Chondrocyte (in vitro differentiated cells): ENCODE measurements at regions not wholly inside any gene's neighbourhood (a gene's known extent, or its start where the extent isn't known, plus 50 kb on each side); places are given as distances from the start of the nearest gene placed in this dataset.

ENCODE experiments used
- DNase-seq: peaks from one replicate; pipeline ENCODE4 v3.0.0; 2021; ENCODE audit warnings: mixed read lengths, low spot score
- H3K27ac Mint-ChIP-seq: one replicate; pipeline ENCODE4 v1.8.0; 2021; ENCODE audit warnings: mild to moderate bottlenecking, moderate library complexity, mixed read lengths; ENCODE audit not compliant: unreplicated experiment
- H3K27me3 Mint-ChIP-seq: 2 replicates; pipeline ENCODE4 v1.8.0; 2021; ENCODE audit warnings: low read depth, mixed read lengths
- H3K36me3 Mint-ChIP-seq: 2 replicates; pipeline ENCODE4 v1.8.0; 2021; ENCODE audit warnings: low read depth, mixed read lengths
- H3K4me1 Mint-ChIP-seq: 2 replicates; pipeline ENCODE4 v1.8.0; 2021; ENCODE audit warnings: low read depth, mild to moderate bottlenecking, mixed read lengths
- H3K4me3 Mint-ChIP-seq: one replicate; pipeline ENCODE4 v1.8.0; 2021; ENCODE audit warnings: mild to moderate bottlenecking, moderate library complexity, mixed read lengths; ENCODE audit not compliant: unreplicated experiment
- H3K9me3 Mint-ChIP-seq: 2 replicates; pipeline ENCODE4 v1.8.0; 2021; ENCODE audit warnings: low read depth, mixed read lengths
- TF ChIP-seq, protein P1 (sequence below): fragments of 200-600 bp; sonication (generic); IDR thresholded peaks from 2 replicates; pipeline ENCODE4 v1.5.0; 2021; ENCODE audit warnings: antibody characterized with exemption, mild to moderate bottlenecking, moderate library complexity

DNA sequence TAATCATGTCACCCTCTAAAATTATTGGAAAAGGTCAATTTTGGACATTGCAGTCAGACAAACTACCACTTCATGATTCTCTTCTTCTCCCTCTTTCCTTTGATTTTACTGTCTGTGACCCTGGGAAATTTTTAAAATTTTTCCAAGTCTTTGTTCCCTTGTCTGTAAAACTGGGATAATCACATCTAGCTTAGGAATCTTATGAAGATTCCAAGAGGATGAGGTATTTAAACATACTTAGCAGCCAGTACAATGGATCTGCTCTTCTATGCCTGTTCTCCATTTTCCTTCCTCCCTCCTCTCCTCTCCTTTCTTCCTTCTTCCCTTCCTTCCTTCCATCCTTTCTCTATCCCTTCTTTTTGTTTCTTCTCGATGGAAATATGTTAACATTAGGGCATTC is 651.6 kb upstream of the MARCKS start:
- no peak overlapping the region for H3K4me3 Mint-ChIP-seq
- TF ChIP-seq, protein P1, sequence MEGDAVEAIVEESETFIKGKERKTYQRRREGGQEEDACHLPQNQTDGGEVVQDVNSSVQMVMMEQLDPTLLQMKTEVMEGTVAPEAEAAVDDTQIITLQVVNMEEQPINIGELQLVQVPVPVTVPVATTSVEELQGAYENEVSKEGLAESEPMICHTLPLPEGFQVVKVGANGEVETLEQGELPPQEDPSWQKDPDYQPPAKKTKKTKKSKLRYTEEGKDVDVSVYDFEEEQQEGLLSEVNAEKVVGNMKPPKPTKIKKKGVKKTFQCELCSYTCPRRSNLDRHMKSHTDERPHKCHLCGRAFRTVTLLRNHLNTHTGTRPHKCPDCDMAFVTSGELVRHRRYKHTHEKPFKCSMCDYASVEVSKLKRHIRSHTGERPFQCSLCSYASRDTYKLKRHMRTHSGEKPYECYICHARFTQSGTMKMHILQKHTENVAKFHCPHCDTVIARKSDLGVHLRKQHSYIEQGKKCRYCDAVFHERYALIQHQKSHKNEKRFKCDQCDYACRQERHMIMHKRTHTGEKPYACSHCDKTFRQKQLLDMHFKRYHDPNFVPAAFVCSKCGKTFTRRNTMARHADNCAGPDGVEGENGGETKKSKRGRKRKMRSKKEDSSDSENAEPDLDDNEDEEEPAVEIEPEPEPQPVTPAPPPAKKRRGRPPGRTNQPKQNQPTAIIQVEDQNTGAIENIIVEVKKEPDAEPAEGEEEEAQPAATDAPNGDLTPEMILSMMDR, result no peak
- peaks cover 1% of the 10 kb centered on the region for H3K36me3 Mint-ChIP-seq
- DNase-seq, result no peak
- H3K4me1 Mint-ChIP-seq, result peaks cover 29% of the 10 kb centered on the region
- H3K27ac Mint-ChIP-seq, result peak overlapping the region; percentile 60
- no peaks in the 10 kb centered on the region for H3K27me3 Mint-ChIP-seq
- peaks cover 4% of the 10 kb centered on the region for H3K9me3 Mint-ChIP-seq

DNA sequence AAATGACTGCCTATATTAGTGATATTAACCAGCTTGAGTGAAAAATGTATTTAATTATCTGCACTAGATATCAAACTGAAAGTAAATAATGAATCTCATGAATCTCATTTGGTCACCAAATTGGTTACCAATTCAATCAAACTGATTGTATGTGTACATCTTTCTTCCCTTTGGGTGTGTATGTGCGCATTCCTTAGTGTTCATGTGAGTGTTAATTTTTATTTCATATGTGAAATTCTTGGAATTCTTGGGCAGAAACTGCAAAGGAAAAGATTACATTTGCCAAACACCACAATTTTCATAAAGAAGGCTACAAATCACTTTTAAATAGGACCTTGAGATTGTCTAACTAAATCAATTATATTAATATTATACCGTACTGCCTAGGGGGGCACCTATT is 648.4 kb upstream of the MARCKS start:
- no peak for DNase-seq
- H3K36me3 Mint-ChIP-seq, result peaks cover 1% of the 10 kb centered on the region
- H3K9me3 Mint-ChIP-seq, result peaks cover 6% of the 10 kb centered on the region
- H3K27me3 Mint-ChIP-seq, result no peaks in the 10 kb centered on the region
- H3K27ac Mint-ChIP-seq, result peak overlapping the region; percentile 66
- H3K4me3 Mint-ChIP-seq, result no peak overlapping the region
- peaks cover 34% of the 10 kb centered on the region for H3K4me1 Mint-ChIP-seq
- TF ChIP-seq, protein P1, result no peak

DNA sequence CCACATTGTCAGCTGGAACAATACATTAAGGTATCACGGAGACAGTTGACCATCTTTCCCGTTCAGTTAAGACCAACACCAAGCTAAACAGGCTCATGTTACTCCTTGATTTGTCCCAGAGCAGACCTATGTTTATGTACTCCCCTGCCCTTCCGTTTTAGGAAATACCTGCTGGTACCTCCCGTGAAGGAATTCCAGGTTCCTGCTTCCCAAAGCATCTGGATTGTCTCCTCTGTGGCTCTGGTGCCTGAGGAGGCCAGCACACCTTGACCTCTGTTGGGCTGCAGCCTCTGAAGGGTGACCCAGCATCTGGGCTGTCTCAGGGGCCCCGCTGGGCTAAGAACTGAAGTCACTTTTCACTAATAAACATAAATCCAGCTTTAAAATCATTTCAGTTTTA is 647.8 kb upstream of the MARCKS start:
- Mint-ChIP-seq H3K4me1 (peaks cover 34% of the 10 kb centered on the region), H3K36me3 (peaks cover 1% of the 10 kb centered on the region), H3K4me3 (no peak overlapping the region), H3K27me3 (no peaks in the 10 kb centered on the region), H3K27ac (no peak overlapping the region), H3K9me3 (peaks cover 7% of the 10 kb centered on the region)
- DNase-seq, result no peak
- TF ChIP-seq, protein P1, result no peak

DNA sequence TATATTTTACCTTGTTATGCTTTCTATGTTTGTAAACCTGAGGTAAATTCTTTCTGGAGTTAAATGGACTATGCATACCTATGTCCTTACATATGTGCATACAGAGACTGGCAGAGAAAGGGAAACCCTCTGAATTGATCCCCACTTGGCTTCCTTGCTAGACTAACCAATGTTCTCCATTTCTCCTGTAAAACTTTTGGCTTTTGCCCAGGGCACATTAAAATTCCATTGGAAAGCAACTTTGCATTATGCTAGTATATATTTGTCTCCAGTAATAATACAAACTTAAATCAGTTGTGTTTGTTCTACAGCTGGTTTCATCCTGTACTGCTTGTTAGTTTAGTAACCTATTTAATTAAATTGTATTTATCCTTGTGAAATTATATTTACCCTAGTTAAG is 646.0 kb upstream of the MARCKS start:
- Mint-ChIP-seq H3K27me3 (no peaks in the 10 kb centered on the region), H3K9me3 (peaks cover 3% of the 10 kb centered on the region), H3K4me1 (peaks cover 24% of the 10 kb centered on the region), H3K27ac (no peak overlapping the region), H3K36me3 (no peaks in the 10 kb centered on the region), H3K4me3 (no peak overlapping the region)
- no peak for DNase-seq
- TF ChIP-seq, protein P1, result no peak

DNA sequence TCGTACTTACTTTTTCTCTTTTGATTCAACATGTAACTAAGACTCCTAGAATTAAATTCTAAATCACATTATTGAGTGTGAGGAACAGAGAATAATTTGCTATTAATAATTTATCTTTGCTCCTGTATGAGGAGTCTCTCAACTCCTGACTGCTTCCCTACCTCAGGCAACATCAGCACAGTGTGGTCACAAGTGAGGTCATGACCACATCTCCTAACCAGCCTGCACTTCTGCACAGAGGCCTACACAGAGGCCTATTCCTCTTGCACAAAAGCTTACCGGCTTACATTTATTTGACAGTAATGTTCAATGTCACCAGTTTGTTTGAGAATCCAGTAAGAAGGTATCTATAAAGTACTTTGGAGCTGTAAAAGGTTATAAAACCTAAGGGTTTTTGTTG is 637.4 kb upstream of the MARCKS start:
- Mint-ChIP-seq H3K9me3 (no peaks in the 10 kb centered on the region), H3K4me1 (no peaks in the 10 kb centered on the region), H3K4me3 (no peak overlapping the region), H3K36me3 (no peaks in the 10 kb centered on the region), H3K27ac (no peak overlapping the region), H3K27me3 (no peaks in the 10 kb centered on the region)
- TF ChIP-seq, protein P1, result no peak
- no peak for DNase-seq
